Head of caudate nucleus (tissue), 42 donors: ENCODE measurements at regions not wholly inside any gene's neighbourhood (a gene's known extent, or its start where the extent isn't known, plus 50 kb on each side); places are given as distances from the start of the nearest gene placed in this dataset.

ENCODE experiments used
- DNase-seq, 42 donors: peaks; one replicate each; pipeline versions ENCODE4 v3.0.0 to v3.0.0-alpha.2; 2020 to 2021; ENCODE audit warnings: mixed read lengths in 7 of 42
- intact Hi-C: fragments of 100-400 bp; cut with DNase I; formaldehyde crosslinking; loops from one replicate; pipeline ENCODE4 v1.15.0; 2022

DNA sequence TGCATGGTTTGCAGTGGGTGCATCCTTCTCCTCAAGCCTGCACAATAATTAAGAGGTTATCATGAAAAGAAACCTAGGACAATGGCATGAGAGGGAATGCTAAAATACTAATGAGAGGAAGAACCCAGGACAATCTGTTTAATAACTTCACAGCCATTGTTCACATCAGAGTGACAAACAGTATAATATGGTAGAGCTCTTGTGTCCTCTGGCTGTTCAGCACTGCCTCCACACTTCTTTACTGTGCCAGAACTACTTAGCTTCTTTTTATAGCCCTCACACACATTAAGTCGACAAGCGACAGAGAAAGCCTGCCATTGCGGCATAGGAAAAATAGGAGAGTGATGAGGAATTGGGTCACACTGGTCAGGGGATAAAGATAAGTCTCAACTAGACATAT lies 65.0 kb upstream of the MEIS2 start:
- intact Hi-C loops, result no loop called here
- no peak for DNase-seq

DNA sequence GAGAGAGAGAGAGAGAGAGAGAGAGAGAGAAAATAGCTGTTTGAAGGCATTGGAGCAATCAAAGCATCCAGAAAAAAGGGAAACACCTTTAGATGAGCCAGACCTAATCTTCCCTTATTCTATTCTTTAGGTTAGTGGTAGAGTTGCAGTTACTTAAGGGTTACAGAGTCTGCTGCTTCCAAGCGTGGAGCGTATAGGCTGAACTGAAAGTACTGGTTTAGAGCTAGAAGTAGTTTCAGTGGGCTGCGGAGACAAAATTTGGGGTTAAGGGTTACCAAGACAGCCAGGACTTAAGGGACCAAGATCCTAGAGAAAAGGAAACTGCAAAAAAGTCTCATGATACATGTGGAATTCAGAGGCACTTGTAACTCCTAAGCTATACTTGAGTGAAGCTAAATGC lies 66.1 kb upstream of the MEIS2 start:
- intact Hi-C loops, result no loop called here
- no peak for DNase-seq

DNA sequence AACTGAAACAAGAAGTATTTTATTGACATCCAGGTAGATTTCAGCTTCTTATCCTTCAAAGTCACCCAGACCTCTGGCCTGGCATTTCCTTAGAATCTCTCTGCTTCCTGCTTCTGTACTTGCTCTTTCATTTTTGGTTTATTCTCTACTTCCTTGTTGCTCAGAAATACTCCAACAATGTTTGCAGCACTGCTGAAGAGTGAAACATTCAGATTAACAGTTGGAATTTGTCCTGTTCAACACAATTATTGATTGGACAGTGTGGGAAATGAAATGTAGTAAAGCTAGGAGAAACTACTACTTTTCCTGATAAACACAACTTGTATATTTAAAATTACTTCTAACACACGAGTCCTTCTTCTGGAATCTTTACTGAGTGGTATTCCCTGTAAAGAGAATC lies 81.0 kb upstream of the MEIS2 start:
- intact Hi-C loops, result no loop called here
- no peak for DNase-seq

DNA sequence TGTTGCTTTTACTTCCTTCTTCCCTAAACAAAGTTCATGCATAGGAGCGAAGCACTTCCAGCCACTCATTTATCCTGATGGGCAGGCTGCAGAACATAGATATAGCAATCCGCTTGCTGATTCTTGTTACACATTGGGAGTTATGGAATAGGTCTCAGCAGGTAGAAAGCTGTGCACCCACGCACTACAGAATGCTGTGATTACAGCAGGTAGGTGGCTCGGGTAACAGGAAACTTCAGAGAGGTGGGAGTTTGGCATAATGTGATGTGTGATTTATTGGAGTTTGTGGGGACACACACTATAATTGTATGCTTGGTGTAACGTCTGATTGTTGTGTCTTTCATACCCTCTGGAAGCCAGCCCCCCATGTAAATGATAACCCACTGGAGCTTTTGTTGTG lies 99.2 kb upstream of the MEIS2 start:
- peak in 38 of 42 donors; percentile 11 to 86 (median 45) for DNase-seq
- intact Hi-C loops, result no loop called here

DNA sequence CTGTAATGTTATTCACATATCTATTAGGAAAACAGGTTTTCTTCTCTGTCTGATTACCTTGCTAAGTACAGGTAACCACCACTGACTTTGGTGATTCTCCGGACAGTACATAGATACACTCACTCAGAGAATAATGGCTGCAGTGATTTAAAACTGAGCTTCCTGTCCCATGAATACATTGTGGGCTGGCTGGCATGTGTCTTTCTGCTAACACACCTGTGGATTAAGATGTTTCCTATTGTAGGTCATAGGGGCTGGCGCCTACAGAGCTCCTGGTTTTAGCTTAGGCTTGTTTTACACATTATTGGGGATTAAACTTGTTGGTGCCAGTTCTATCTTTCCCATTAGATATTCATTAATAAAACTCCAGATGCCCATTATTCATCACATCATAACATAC lies 102.7 kb upstream of the MEIS2 start:
- intact Hi-C loops, result no loop called here
- DNase-seq, result no peak

DNA sequence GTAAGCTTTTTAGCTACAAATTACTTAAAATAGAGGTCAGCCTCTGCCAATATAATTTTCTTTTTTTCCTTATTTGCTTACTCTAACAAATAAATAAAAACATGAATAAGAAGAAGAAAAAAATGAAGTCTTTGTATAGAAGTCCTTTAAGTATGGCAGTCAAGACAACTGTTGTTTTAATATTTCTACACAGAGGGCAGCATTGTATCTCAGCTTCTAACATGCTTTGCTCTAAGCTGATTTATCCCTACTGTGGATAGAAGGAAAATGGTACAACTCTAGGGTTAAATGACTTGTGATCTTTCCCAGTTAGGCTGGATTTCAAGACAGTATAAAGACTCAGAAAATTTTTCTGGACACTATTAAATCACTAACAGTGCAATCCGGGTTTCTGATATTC lies 104.3 kb upstream of the MEIS2 start:
- DNase-seq, result no peak
- intact Hi-C loops, result no loop called here

DNA sequence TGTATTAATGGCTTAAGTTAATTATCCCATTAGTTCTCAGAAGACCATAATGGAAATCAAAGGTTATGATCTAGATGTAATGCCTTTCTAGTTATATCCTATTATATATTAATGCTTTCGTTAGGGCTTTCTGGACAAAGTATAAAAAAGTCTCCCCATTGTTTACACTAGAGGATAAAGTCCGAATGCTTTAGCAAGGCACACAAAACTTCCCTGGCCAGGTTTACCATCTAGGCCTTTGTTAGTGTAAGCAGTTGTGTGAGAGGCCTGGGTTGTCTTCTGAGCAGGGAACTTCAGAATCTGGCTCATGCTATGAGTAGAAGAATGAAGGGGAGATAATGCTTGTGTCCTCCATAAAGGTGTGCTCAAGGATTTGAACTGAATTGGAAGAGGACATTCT lies 106.3 kb upstream of the MEIS2 start:
- intact Hi-C loops, result no loop called here
- no peak for DNase-seq

DNA sequence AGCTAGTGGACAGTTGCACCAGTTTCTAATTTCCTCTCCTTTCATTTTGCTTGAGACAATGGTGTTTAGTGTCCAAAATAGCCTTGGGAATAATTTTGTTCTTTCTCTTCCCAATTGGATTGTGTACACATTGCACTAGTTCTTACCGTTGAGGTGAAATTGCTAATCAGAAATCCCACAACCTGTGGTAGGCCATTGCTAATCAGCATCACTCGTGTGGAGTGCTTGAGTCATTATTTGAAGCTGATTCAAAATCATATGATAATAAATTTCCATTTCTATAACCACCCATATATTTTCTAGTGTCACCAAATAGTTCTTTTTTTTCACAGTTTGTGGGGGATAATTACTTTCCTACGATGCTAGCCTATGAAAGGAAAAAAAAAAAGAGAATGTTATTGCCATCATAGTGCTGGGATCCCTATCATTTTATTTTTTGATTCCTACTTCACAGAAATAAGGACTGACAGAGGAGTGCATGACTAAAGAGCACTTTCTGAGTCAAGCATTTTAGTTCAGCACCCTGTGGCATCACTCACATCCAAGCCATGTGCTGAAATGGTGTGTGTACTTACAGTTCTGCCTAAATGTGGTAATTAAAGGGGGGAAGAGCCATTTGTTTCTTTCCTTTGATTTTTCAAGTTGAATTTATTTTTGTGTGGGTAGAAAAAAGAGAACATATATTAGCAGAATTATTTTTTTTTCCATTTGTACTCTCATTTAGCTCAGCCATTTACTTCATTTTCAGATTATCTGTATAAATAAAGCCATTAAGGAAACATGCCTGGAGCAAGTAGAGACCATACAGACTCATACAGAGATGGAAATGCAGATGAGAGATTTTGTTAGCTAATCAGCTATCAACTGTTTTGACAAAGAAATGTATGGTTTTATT lies 108.0 kb upstream of the MEIS2 start:
- intact Hi-C loops, result no loop called here
- DNase-seq, result peak in 4 of 42 donors; percentile 4 to 42 (median 10)

DNA sequence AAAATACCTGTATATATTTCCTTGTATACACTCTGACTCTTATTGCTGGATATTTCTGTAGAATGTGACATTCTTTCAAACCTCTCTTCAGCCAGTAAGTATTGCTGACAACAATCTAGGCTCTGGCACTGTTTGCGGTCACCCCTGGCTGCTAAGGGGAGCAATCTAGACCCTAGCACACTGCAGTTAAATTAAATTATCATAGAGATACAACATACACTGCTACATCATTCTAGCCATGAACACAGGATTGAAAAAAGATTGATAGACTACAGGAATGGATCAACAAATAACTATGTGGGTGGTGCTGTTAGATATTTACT lies 108.7 kb upstream of the MEIS2 start:
- DNase-seq, result no peak
- intact Hi-C loops, result no loop called here

DNA sequence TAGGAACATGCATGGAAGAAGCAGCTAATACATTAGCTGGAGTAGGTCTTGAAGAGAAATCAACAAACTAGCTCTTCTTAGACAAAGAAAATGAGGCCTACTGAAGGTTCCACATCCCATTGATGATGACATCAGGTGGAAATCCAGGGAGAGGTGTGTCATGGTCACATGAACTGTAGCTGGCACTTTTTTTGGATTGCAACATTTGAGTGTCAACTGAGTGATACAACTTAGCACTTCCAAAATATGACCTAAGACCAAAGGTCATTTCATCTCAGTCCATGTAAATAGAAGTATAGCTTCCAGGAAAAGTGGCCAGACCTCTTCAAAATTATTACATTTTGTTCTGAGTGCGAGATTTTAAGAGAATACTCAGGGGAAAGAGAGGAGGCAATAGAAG lies 117.2 kb upstream of the MEIS2 start:
- intact Hi-C loops, result no loop called here

DNA sequence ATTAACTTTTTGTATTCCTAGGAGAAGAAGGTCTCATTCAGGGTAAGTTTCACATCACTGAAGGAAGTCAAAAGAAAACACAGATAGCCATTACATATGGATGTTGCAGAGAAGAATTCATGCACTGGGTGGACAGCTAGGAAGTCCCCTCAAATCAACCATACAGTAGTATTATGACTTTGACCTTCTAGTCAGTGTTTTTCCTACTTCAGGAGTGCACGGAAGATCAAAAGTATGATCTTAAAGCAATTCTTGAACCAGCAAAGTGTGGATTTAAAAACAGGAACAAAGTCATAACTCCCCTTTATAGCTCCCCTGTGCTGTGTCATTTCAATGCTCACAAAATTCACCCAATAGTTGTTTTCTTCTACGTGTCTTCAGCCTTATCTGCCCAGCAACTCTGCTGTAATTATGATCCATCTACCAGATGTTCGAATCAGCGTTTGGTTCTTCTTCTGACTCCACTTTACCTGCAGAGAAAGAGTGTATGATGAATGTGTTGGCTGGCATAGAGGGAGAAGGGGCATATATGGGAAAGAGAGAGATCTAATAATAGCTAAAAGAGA lies 118.1 kb upstream of the MEIS2 start:
- intact Hi-C loops, result no loop called here
- no peak for DNase-seq

More for the DNA sequence above, 117.2 kb upstream of the MEIS2 start:
- no peak for DNase-seq

DNA sequence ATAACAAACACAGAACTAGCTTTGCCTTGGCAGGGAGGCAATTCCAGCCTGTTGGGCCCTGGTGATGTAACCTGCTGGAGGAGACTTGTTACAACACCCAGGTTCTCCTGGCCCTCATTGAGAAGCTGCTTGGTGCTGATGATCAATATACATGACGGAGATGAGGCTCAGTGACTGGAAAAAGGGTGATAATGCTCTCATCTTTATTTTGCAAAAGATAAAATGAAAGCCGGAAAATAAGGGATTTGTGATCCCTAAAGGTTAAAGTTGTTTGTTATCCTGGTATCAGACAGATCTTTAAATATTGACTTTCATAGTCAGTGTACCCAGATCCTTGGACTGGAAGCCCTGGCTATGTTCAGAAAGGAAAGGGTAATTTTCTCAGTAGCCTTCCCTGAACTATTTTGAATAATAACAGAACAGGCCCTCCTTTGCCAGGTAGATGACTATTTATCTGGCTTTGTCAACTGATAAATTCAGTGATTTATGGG lies 118.9 kb upstream of the MEIS2 start:
- intact Hi-C loops, result no loop called here
- no peak for DNase-seq

DNA sequence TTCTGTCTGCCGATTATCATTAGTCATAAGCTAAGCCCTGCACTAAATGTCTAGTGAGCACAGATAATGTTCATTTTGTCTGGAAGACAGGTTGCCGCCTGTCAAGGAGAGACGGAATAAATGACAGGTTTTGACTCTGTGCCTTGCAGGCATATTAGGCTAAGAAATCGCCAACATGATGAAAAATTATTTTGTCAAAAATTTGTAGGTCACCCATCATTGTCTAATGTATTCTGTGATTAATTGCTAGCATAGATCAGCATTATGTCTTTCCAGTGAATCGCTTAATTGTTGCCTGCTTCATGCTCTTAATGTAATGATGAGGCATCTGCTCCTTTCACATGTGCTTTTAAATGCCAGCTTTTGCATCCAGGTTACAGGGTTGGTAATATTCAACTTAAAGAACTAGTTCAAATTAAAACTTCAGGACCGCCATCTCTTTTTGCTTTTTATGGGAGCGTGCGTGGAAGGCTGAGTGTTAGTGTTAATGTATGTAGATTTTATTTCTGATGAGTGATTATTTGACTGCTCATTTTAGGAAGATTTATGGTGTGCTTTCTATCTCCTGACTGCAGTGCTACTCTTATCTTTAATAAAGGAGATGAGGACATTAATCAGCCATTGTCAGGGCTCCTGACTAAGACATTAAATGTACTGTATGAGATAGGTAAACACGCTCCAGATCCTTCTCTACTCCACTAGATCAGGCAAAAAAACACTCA lies 120.8 kb upstream of the MEIS2 start:
- peak in 14 of 42 donors; percentile 5 to 59 (median 26) for DNase-seq
- intact Hi-C loops, result no loop called here

DNA sequence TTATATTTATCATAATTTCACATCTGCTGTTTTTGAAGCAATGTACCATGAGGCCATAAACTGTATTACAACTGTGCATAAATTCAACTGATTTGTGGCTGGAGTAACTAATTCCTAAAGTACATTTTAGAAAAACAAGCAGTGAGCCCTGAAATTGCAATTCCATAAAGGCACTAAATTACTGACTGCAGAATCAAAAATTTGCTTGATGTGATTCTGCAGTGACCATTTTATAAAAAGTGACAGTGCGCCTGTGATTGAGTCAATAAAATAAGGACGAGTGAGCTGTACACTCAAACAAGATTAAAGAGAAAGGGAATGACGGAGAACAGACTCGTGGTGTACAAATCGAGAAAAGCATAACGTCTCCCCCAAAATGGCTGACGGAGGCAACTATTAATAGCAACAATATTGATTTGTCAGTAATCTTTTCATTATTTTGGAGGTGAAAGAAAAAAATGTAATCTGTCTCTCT lies 121.4 kb upstream of the MEIS2 start:
- peak in 1 of 42 donors; percentile 37 for DNase-seq
- intact Hi-C loops, result no loop called here

DNA sequence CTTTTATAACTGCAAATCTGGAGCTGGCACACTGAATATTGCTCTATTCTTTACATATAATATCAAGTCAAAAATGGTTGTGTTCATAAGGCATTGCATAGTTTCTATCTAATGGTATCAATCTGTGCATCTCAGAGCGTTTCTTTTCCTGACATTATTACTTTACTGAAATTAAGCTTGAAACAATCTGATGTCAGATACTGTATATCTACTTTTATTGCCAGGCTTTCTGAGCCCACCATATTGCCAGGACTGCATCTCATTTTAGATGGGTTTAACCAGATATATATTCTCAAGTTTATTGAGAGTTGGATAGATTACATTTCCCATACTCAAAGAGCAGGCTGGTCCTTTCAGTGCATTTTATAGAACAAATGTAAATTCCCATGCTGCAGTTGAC lies 122.7 kb upstream of the MEIS2 start:
- intact Hi-C loops, result no loop called here
- no peak for DNase-seq

DNA sequence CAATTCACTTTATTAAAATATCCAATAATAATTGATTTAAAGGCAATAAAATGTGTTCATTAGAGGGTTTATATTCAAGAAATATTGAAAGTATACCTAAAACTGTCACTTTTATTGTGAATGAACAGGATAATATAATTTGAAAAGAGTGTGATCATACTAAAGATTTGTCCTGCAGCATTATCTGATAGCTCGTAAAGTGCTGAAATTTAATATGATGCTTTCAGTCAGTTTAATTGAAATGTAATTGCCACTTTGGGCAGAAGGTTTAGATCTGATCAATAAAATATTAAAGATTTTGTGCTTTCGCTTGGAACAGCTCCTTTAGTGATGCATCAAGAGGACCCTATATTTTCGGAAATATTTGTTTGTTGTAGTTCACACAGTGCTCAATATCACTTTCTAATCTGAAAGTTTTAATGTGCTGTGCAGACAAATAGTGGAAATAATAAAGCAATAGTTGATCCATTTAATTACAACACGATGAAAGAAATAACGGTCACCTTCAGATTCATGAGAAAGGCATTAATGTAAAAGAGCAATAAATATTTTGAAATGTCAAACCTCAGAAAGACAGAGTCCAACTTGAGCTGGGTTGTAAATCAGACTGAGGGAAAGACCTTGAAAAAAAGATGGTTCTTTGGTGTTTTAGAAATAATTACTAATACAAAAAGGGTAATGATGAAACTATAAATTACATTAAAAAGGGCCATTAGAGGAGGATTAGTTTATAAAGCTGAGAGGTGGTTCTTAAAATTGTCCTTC lies 129.7 kb upstream of the MEIS2 start:
- DNase-seq, result no peak
- intact Hi-C loops, result no loop called here

DNA sequence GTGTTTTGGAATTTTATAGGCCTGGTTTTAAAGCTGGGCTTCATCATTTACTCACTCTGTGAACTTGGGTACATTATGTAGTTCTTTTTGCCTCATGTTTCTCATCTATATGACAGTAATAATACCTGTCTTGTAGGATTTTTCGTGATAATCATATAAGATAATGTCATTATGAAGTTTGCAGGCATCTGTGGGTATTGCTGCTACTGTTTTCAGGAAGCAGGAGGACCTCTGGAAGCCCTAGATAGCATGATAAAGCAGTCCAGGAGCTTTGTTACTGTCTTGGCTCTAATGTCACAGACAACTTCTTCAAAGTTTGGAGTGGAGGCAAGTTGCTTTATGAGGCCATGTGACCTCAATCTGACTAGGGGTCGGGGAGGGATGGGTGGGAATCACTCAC lies 145.0 kb upstream of the MEIS2 start:
- intact Hi-C loops, result no loop called here
- DNase-seq, result no peak

DNA sequence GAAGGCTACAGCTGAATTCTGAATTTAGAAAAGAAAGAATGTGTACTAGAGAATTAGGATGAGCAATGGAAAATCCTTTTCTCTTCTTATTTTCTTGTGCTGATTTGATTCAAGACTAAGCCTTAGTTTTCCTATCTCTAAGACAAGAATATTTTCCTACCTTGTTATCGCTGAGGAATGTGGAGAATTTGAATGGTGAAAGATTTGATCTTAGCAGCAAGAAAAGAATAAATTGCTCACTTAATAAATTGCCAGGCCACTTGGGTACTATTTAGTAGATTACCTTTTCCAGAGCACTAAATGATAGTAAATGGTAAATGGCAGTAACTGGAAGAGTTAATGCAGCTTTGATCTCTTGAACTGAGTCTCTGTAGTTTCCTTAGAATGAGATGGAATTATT lies 145.7 kb upstream of the MEIS2 start:
- no peak for DNase-seq
- intact Hi-C loops, result no loop called here

DNA sequence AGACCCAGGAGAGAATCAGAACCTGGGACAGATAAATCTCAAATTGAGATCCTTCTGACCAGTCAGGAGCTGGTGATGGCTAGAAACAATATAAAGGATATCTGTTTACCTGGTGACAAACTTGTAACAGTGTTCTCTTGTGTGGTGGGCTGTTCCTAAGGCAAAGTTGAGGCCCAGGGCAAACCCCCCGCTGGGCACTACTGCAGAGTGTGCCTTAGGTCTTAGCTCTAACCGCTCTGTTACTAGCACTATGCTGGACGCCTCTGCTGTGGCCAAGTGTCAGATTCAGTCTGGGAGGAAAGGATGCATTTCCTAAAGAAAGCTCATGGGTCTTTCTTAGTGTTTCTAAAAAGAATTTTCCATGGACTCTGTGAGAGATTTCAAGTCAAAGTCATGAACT lies 146.5 kb upstream of the MEIS2 start:
- intact Hi-C loops, result no loop called here

DNA sequence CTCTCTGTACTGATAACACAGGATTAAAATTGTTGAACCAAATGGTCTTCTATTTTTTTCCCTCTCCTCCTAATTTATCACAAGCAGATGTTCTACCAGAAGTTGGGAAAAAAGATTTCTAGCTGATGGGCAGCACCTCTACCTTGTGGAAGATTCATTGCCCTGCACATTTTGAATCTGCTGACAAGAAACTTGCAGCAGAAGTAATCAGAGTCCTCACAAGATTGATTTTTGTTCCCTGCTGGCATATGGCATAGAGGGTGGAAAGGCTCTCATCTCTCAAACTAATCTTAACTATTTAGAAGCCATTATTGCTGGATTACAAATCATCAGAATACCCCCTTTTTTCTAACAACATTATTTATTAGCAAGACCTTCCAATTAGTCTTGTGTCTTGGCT lies 148.9 kb upstream of the MEIS2 start:
- no peak for DNase-seq
- intact Hi-C loops, result no loop called here

More for the DNA sequence above, 146.5 kb upstream of the MEIS2 start:
- DNase-seq, result no peak
